Activated CD4-positive, alpha-beta T cell treated with anti-CD3 and anti-CD28 coated beads for 24 hours (primary cell): ENCODE measurements at regions not wholly inside any gene's neighbourhood (a gene's known extent, or its start where the extent isn't known, plus 50 kb on each side); places are given as distances from the start of the nearest gene placed in this dataset.

Experiments
- DNase-seq, 2 donors: peaks; one replicate each; pipeline ENCODE4 v3.0.0-alpha.2; 2020; ENCODE audit warnings: low read depth in 2 of 2

DNA sequence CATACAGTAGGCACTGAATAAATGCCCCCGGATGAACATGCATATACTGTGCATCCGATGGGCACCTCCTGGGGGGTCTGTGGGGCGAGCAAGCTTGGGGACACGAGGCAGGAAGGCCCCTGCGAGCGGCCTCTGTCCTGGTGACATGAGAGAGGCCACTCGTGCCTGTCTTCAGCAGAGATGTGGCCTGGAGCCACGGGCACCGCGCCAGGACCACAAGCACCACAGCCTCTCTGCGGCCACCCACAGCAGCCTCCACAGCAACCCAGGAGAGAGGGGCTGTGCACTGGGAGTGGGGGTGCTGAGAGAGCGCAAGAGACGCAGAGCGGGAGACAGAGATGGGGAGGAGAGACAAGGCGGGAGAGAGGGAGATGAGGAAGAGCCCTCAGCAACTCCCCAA, 118.5 kb downstream of the RFLNA start:
- no peak for DNase-seq

DNA sequence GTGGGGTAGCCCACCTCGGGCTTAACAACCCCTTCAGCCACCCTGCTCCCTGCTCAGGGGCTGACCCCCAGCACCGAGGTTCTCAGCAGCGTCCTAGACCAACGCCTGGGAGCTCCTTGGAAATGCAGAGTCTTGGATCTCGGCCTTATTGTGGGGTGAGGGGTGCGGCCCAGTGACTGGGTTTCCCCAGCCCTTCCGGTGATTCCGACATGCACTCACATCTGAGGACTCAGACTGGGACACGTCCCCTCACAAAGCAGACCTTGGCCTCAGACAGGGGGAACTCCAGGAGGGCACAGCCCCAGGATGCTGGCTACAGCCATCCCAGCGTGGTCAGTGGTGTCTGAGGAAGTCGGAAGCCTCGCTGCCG, 117.7 kb downstream of the RFLNA start:
- DNase-seq, result no peak

DNA sequence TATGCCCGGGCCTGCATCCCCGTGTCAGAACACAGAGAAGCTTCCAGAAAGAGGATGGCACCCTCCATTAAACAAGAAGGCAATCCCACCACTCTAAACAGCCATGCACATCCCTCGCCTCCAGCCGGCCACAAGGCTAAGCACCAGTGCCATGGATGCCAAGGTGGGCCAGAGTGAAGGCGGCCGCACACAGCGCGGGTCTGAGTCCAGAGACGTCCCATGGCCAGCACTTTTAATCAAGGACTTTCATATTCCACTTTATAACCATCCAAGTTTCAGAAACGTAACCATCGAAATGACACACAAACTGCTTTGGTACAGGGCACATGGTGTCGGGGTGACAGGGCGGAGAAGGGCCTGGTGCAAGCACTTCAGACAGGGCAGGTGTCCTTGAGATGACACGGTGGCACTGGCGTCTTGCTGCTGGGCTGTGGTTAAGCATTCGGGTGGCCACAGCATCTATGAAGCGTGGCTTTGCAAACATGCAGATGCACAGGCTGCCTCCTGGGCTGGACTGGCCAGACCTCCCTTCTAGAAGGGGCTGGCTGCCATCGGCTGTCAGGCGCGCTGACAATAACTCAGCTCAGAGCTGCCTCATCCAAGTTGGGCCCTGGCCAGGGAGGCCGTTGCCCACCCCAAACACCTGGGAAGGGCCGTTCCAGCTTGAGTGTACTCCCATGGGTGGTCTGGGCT, 117.2 kb downstream of the RFLNA start:
- DNase-seq, result no peak

DNA sequence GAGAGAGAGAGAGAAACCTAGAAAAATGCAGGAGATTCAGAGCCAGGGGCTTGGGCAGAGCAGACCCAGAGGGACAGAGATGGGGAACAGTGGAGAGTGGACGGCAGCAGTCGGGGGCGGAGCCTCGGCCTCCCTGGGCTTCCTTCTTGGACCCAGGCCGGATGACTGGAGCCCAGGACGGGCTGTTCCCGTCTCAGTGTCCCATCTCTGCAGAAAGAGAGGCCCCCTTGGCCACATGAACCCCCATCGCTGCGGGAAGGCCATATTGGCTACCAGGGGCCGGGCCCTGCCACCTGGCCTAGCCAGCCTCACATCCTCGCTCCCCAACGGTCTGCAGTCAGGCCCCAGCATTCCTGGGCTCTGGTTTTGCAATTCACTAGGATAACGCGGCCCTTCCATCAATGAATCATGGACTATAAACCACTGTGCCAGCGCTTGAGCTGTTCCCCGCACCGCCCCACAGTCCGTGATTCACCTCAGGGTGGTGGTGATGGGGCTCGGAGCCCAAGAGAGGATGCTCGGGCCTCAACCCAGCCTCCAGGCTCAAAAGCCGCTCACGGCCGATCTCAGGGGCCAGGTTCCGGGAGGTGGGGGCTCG, 116.5 kb downstream of the RFLNA start:
- no peak for DNase-seq

DNA sequence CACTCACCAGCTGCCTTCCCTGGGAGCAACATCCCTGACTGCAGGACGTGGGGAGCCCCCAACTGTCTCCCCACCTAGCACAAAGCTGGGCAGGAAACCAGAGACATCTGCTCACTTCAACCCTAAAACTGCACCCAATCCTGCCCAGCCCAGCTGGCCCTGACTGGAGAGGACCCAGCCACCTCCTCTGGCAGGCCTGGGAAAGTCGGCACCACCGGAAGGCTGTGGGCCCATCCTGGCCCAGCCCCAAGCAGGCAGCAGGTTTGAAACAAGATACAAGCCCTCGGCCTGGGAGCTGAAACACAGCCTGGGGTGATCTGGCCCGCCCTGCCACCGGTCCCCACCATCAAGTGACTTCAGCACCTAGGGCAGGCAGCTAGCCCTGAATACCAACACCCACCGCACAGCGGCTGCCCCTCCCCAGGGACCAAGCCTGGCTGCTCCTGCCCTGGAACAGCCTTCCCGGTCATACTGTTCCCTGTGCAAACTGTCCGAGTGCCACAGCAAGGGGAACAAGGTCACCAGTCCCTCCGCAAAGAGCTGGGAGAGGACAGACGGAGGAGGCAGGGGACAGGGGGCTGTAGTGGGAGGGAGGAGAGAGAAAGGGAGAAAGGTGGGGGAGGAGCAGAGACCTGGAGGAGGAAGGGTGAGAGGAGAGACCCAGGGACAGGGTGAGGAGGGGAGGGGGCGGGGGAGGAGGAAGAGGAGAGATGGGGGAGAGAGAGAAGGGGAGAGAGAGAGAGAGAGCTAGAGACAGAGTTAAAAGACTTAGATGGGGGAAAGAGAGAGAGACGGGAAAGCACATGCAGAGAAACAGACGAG, 115.7 kb downstream of the RFLNA start:
- DNase-seq, result no peak

DNA sequence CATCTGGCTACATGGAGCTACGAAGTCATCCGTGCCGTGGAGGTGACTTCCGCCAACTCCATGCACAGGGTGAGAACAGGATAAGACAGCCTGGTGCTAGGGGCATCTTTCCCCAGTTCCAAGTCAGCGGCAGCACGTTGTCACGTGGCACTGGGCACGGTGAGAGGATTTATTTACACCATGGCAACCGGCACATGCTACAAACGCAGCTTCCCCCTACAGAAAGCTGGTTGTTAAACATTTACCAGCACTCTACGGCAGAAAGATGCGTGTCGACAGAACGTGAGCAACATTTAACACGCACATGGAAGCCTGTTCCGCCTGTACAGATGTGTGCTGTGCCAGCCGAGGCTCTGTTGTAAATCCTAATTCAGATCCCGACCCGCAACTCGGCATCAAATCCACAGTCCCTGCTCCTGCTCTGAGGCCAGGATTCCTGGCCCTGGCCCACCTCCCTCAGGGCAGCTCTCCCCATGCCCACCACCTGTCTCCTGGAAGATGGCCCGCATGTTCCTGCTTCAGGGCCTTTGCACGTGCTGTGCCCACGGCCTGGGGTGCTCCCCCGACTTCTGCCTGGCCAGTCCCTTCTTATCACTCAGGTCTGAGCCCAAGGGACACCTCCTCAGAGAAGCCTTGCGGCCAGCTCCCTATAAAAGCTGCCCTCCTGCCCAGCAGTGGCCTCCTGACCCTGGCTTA, 114.1 kb downstream of the RFLNA start:
- no peak for DNase-seq

DNA sequence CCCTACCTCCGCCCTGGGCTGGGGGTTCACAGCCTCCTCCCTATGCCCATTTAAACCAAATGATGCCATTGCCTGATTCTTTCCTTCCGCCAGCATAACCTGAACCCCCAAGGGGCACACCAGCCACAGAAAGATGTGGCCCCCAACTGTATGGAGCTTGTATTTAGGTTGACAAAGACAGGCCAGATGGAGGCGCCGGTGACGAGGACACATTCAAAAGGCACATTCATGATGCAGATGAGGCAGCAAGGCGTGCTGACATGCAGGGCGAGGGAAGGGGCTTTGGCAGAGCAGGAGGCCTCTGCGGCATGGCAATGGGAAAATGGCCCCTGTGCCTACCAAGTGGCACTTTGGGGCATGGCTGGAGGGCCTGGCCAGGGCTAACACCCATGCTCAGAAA, 112.2 kb downstream of the RFLNA start:
- DNase-seq, result no peak

DNA sequence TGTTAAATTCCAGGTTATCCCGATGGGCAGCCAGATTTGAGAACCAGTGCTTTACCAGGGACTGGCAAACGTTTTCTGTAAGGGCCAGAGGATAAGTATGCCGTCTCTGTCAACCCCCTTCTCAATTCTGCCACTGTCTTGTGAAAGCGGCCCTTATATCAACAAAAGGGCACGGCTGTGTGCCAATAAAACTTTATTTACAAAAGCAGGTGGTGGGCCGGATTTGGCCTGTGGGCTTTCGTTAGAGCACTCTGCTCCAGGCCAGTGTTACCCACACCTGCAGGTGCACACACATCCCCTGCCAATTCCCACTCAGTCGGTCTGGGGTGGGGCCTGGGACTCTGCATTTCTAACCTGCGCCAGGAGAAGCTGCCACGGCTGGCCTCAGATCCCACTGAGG, 111.2 kb downstream of the RFLNA start:
- DNase-seq, result no peak

DNA sequence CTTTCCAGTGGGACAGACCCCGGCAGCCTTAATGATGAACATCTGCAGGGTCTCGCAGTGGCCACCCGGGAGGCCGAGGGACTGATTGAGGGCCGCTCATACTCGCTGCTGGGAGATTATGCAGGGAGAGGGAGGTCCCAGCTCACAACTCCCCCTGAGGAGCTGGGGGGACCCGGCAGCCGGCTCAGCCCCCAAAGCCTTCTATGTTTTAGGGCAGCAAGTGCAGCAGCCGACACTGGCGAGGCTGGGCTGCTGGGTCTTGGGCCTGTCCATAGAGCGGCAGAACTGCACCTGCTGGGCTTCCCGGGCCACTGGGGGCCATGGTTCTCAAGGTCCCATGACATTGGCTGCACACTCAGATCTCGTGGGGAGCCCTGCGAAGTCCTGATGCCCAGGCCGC, 110.7 kb downstream of the RFLNA start:
- DNase-seq, result no peak

DNA sequence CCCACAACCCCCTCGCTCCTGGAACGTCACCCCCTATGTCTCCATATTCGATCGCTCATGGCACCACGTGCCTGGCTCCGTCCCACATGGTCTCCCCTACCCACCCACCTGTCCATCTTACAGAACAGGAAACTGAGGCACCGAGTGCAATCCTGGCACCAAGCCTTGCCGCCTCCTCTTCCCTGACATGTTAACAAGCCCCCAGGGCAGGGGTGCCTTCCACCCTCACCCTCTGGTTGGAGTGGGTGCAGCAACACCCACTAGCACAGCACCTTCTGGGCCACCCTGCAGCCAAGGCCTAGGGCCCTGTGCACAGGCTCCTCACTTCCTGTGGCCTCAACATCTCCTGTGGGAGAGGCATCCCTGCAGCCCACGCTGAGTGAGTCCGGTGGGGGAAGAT, 110.3 kb downstream of the RFLNA start:
- DNase-seq, result no peak

DNA sequence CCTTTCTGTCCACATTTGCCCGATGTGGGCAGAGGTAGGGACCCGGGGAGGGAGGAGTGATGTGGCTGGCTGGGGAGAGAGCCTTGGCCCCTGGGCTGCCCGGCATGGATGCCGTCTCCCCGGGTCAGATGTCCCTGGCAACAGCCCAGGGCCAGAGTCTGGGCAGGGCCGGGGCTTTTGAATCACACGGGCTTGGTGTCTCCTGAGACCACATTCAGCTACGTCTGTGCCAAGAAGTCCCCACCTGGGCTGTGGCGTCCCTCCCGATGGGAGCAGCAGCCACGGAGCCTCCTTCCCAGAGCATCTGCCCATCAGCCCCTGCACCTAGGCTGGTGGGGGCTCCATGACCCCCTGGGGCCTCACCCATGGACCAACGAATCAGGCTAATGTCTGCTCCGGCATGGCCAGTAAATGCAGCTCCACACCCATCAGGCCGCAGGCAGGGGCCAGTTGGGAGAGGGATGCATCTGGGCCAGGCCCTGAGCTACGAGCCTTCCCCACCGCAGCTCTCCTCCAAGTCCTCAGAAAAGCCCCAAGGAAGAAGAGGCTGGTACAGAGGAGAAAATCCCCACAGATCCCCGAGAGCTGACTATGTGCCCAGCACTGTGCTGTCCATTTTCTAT, 109.4 kb downstream of the RFLNA start:
- no peak for DNase-seq

DNA sequence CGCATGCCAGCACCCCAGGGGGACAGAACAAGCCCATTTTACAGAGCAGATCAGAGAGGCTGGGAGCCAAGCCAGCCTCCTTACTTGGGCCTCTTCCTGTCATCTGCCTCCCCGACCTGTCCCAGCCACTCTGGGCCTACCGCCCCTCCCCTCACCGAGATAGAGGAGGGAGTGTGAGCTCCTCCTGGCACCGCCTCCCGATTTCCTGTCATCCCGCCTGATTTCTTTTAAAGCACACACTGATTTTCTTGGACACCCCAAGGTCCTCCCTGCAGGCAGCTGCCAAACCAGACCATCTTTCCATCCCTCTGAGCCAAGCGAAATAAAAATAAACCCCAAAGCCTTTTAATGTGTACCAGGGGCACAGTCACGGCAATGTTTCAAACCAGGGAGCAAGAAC, 108.4 kb downstream of the RFLNA start:
- no peak for DNase-seq

DNA sequence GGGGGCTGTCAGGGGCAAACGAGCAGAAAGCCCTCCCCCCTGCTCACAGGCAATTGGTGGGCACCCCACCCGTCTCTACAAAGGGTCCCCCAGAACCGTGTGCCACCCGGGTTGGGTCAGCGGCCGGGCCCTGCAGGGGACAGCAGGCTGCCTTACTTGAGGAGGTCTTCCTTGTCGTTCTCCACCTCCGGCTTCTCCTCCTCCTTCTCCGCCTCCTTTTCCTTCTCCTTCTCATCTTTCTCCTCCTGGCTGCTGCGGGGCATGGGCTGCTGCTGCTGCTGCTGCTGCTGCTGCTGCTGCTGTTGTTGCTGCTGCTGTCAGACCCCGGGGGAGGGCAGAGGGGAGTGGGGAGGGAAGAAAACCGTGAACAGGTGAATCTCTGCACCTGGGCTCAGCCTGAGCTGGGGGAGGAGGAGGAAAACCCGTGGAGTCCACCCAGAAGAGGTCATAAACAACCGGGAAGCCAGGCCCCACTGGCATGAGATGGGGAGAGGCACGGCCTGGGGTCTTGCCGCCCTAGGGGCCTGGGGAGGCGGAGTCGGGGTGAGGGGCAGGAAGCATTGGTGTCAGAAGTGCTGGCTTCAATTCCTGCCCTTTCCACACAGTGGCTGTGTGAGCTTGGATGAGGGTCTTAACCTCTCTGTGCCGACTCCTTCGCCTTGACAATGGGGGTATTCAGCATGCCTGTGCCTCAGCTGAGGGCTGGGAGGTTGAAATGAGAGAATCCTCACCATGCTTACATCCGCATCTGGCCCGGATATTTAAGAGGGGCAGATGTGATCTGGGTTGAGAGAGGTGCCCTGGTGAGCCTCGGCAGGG, 107.6 kb downstream of the RFLNA start:
- no peak for DNase-seq

DNA sequence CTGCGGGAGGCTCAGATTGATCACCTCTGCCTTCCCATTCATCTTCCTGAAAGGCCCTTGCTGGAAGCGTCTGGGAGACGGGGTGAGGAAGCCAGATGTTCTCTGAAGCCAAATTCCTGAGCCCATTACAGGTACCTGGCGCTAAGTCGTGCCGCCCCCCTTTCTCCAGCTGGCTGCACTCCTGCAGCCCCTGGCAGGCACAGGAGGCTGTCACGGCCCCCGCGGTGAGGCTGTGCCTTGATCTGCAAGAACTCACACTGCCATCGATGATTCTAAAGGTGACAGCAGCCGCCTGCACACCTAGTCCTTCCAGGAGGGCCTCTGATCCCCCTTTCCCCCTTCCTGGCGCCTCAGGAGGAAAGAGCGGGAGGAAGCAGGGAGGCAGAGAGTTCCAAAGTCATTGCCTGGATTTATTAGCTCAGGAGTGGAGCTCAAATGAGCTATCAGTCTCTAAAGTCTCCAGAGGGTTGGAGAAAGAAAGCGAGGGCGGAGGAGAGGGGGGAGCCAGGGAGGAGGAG, 106.9 kb downstream of the RFLNA start:
- no peak for DNase-seq

DNA sequence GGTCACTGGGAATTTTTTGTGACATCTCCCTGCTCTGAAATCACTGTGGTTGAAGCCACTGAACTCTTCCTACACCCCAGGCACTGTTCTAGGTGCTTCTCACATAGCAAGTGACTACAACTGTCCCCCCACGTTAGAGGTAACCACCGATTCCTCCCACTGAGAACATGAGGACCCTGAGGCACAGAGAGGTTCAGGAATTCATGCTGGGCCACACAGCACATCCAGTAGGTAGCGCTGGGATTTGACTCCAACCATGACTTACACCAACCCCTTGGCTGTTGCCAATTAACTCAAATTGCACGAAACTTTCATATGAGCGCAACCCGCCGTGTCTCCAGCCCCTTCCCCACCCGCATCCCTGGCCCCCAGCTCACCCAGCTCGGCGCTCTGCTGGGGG, 105.2 kb downstream of the RFLNA start:
- no peak for DNase-seq

DNA sequence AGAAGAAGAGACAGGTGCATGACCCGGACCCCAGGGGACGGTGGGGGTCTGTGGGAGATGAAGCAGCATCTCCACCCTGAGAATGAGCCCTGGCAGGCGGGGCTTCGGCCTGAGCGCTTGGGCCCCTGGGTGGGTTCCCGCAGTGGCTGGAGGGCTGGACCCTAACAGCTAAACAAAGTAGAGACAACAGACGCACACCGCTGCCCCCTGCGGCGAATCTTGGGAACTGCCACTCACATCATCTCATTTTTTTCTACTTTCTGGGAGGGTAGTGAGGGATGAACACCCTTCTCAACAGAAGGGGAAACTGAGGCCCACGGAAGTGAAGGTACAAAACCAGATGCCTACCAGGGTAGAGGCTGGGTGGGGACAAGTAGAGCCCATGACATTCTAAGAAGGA, 104.7 kb downstream of the RFLNA start:
- DNase-seq, result peak; percentile 6 to 16

DNA sequence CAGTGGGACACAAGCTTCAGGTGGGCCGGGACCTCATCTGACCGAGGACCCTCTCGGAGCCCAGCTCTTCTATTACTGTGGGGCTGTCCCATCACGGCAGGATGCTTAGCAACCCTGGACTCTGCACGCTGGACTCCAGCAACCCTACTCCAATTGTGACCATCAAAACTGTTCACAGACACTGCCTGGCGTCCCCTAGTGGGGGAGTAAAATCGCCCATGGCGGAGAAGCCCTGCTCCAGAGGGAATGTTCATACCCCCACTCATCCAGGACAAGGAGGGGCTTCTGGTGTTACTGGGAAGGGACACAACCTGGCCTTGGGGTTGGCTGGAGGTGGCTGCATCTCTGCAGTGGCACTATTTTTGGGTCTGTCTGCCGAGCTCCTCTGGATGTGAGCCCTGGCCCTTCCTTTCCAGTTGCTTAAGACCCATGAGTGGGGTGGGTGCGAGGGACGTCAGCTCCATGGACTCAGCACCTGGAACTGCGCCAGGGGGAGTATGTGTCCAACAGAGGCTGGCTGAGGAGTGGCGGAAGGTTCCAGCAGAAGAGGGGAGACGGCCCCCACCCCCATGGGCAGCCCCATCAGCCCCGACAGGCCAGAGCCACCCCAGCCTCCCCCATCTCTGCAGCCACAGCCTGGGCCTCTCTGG, 103.8 kb downstream of the RFLNA start:
- DNase-seq, result no peak

DNA sequence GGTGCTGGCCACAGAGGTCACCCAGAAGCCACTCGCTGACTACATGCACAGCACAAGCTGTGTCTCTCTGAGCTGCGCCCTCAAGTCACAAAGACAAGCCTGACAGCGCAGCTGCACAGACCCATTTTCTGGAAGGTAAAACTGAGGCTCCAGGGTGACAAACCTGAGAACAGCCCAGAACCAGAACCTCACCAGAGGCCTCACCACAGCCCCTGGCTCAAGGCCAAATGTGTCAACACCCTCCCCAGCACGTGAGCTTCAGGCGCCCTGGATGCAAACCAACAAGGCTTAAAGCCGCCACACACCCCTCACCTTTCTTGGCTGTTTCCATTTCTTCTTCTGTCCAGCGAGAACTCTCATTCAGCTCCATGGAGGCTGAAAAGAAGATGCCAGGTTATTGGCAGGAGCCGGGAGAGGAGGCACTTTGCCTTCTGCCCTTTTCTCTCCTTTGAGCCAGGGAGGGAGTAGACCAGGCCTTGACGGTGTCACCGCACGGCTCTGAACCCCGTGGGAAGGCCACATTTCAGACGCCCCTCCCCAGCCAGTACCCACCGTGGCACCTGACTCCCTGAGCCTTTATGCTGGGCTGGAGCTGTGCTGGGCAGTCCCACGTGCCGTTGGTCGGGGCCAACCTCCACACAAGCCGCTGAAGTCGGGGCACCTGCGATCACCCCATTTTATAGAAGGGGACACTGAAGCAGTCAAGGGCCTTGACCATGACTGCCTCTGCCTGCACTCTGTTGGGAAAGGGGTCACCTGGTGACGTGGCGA, 103.1 kb downstream of the RFLNA start:
- no peak for DNase-seq

DNA sequence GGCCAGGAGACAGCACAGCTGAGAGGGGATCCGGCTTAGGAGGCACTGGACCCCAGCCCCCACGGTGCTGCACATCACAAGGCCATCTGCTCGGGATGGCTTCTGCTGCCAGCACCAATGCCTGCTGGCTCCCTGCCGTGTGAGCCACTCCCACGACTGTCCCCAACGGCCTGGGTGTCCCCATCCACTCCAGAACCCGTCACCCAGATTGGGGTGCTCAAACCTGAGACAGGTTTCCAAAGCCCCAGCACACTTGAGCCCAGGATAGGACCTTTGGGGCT, 102.4 kb downstream of the RFLNA start:
- DNase-seq, result no peak
